NCI-H524 (cell line): ENCODE measurements at regions not wholly inside any gene's neighbourhood (a gene's known extent, or its start where the extent isn't known, plus 50 kb on each side); places are given as distances from the start of the nearest gene placed in this dataset.

Experiments used
- DNase-seq, 2 experiments: peaks; one replicate each; lab custom pipeline; 2025; lab: John Stamatoyannopoulos, UW

DNA sequence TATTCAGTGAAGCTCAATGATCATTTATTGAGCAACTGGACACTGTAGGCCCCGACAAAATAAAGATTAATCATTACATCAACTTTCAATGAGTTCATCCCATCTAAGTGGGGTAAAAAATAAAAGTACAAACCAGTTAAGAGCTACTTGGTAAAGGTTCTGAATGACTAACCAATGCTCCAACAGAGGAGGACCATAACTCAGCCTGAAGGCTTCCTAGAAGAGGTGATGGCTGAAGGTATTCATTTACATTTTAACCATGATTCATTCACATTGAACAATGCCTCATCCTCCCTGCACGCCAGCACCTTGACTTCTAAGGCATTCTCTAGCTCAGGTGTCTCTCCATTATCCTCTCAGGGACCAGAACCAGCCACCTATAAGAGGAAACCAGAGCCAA, 201.4 kb downstream of the ZNF462 start:
- no peak for DNase-seq

DNA sequence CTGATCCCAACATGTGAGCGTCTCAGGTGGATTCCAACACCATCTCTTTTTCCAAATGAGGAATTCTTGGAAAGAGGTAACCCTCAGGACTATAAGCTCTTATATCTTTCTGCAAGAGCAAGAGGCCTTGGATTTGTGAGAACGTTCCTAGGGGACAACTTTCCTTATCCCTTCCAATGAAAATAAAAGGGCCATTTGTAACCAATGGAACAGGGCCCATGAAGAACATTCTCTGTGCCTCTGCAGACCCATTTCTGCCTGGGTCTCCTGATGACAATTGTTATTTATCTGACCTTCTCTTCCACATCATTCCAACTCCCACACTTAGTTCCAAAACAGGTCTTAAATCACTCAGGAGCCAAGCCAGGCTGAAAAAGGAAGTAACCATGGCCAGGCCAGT, 202.6 kb downstream of the ZNF462 start:
- DNase-seq: no peak

DNA sequence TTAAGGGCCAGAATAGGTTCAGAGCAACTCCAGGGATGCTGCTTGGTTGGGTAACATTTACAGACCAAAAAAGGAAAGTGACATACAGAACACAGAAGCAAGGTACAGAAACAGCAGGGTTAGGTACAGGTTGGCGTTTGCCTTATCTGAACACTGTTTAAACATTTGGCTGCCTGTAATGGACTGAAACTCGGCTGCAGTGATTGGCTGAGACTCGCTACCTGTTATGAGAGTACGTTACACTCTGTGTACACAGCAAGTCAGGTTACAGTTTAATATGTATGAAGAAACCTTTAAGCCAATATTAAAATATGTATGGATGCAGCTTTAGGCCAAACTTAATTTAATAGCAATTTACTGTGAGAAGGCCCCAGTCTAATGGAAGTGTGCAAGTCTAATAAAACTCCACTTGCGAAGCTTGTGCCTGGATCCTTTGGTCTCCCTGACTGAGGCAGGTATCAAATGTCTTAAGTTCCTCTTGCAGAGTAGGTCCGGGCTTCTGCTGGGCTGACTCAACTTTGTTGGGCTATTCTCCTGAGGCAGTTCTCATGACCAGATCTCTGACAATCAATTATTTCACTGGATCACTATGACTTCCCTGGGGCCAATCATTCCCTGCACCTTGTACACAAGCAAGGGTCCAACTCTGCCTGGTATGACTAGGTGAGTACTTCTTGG, 204.9 kb downstream of the ZNF462 start:
- DNase-seq: no peak

DNA sequence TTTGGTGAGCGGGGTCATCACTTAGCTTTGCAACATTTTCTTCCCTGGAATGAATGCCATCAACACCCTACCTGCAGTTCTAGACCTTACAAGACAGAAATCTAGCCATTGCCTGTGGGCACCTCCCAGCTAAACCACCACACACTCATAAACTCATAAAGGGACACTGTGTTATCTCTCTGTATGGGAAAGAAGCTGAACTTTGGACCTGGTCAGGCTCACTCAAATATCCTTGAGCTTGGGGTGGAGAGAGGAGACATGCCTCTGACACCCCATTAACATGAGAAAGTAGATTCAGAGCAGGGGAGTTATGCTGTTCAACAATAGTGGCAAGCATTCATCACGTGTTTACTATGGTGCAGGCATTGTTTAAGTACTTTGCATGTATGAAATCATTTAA, 205.6 kb downstream of the ZNF462 start:
- no peak for DNase-seq

DNA sequence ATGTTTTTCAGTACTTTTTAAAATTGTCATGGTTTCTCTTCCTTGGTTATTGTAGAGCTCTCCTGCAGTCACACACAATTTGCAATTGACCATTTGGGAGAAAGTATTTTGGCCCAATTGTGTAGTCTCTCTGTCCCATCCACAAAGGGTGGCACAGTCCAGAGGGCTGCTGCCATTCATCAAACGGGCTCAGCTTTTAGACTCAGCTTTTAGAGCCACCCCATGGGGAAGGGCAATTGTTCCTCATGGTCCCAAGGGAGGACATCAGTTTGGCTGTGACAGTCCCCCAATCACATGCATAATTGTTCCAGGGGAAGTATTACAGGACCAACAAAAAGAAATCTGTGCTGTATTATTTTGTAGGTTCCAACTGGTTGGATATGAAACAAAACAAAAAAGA, 207.6 kb downstream of the ZNF462 start:
- no peak for DNase-seq

DNA sequence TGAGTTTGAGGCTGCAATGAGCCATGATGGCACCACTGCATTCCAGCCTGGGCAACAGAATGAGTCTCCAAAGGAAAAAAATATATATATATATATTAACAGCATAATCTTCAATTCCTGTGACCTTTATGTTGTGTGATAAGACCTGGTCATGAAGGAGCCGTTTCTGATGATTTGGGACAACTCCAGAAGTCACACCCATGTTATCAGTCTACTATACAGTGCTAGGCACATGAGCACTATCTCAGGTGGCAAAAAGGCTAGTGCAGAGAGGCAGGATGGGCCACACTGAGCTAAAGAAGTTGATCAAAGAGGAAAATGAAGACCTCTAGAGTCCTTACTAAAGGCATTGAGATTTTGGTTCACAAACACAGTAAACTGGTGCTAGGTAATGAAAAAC, 205.0 kb upstream of the RAD23B start:
- DNase-seq: no peak

DNA sequence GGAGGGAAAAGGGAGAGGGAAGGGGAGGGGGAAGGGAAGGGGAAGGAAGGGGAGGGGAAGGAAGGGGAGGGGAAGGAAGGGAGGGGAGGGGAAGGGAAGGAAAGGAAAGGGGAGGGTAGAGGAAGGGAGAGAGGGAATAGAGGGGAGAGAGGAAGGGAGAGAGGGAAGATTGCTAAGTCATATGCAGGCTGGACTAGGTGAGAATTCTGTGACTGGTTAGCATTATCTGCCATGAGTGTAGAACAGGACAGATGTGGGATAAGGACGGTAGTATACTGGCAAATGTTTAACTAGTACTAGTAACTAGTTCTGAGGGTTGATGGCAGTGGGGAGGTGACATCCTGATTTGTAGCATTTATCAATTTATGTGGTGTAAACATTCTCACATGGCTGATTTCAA, 203.5 kb upstream of the RAD23B start:
- no peak for DNase-seq

DNA sequence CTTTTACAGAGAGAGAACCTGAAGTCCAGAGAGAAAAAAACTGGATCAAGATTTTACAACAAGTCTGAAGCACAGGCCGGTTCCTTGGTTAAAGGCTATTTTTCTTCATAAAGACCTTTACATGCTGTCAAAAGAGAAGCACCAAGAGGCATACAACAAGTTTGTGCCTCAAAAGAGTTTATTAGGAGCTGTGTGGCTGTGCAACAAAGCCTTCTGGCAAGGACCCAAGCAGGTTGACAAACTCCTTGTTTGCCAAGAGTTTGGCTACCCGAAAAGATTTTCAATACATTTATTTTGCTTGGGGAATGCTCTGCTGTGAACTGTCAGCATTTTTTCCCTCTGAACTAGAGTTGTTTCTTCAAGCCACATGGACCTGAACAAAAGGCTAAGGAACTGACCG, 202.9 kb upstream of the RAD23B start:
- DNase-seq: no peak

DNA sequence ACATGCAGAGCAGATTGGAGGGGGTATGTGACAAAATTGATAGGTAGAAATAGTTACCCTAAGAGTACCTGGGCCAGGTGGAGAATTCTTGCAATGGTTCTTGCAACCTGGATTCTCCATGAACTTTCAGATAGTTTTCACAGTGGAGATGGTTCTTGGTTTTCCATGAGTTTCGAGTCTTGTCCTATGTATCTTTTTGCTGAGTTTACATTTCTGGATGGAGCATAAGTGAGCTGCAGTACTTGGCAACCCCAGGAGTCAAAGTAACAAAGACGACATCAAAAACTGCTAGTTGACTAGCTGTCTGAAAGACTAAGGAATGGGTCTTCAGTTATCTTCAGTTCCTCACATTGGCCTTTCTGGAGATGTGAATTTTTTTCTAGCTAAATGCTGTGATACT, 196.6 kb upstream of the RAD23B start:
- DNase-seq: no peak

DNA sequence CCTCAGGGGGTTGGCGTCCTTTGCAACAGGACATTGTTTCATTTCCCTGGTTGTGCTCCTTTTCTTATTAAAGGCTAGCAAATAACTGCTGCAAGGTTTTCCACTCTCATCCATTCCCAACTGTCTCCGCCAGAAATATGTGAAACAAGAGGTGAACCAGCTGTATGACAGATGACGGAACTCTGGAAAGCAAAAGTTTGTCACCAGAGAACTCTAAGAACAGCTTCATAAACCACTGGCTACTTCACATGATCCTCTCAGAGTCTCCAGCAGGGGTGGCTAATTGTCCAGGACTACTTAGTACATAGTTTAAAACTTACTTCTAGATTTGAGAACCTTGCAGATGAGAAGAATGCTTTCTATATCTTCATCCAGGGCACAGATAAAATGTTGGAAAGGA, 195.9 kb upstream of the RAD23B start:
- no peak for DNase-seq

DNA sequence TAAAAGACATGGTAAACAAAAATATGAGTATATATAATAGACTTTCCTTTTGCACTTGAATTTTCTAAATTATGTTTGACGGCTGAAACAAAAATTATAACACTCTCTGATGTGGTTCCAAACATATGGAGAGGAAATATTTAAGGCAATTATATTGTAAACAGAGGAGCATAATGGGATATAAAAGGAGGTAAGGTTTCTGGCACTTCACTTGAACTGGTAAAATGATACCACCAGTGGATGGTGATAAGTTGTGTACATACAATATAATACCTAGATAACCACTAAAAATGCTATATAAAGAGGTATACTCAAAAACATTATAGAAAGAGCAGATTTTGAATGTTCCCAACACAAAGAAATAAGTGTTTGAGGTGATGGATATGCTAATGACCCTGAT, 192.9 kb upstream of the RAD23B start:
- DNase-seq: no peak

DNA sequence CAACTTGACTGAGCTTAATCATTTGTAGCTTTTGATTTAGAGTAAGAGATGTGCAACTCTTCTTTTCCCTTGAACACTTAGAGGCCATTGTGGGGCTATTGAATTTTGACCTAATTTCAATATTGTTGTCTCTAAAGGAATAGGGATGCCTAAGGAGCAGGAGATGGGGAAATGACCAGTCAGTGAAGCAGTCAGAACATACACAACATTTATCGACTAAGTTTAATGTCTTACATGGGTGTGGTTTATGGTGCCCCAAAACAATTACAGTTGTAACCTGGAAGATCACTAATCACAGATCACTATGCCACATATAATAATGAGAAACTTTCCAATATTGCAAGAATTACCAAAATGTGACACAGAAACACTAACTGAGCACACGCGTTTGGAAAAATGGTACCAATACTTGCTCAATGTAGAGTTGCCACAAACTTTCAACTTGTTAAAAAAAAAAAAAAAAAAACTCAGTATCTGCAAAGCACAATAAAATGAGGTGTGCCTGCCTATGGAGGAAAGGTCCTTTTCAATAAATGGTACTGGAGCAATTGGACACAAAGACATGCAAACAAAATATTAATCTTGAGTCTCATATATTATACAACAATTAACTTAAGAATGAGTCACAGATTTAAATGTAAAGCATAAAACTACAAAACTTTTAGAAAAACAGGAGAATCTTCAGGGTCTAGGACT, 189.6 kb upstream of the RAD23B start:
- no peak for DNase-seq

DNA sequence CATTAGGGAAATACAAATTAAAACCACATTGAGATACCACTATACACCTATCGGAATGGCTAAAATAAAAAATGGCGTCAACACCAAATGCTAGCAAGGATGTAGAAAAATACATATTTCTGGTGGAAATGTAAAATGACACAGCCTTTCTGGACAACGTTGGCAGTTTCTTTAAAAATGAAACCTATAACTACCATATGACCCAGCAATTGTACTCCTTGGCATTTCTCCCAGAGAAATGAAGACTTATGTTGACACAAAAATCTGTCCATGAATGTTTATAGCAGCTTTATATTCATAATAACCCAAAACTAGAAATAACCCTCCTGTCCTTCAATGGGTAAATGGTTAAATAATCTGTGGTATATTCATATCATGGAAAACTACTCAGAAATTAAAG, 188.7 kb upstream of the RAD23B start:
- DNase-seq: no peak

DNA sequence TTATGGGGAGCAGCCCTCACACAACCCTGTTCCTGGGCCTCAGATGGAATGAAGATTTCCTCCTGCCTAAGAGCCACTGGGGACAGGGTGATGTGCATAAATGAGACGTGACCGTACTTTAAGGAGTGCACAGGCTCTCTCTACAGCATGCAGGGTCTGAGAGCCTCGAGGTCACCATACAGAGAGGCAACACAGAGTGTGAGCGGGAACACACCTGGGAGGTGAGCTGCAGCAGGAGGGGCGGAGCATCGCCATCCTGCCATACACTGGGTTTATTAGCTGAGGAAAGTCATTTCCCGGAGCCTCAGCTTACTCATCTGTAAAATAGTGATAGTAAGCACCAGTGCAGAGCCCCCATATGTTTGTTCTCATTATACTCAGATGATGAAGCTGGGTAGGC, 182.5 kb upstream of the RAD23B start:
- DNase-seq: no peak

DNA sequence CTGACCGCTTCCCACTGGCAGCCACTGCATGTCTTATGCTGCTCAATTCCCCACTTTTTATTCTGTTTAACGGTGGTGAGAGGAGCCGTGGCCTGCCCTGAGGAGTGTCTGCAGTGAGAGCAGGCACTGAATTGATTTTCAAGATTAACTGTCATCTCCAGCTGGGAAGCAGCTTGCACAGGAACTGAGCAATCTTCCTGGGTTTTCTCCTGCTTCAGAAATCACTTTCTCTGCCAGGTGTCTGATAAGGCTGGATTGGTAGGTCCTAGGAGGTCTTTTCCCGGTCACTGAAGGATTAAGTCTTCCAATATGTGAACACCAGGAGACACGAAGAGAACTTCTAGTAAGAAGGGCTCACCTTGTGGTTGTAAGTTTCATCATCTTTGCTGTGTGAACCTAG, 181.1 kb upstream of the RAD23B start:
- peak in 1 of 2 experiments; percentile 55 for DNase-seq

DNA sequence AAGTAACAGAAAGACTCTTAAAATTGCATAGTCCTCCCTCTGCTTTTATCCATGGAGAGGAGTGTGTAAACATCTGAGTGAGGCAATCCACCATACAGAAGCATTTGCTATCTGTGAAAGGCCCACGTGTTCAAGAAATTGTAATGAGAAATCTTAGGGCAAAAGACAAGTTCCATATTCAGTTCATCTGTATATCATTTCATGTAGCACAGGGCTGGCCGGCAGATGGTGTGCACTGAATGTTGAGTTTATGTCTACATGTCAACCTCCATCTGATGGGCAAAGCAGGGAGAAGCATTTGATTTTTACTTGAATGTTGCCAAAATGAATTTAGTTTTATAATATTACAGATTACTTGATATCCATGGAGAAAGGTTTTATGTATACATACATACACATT, 179.5 kb upstream of the RAD23B start:
- peak in 1 of 2 experiments; percentile 48 for DNase-seq

DNA sequence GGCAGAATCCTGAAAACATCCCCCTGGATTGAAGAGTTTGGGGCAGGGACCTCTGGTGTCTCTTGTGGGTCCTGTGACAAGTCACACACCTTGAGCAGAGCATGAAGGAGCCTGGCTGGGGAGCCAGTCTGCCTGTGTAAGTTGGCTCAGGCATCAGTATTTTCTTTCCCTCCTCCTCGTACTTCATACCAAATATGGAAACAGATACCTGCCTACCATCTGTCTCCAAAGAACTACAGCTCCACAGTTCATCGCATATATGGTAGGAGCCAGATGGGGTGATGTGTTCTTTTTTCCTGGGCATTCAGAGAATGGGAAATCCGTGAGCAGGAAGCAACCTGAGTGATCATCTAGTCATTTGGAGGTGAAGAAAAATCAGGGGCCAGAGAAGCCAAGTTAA, 177.3 kb upstream of the RAD23B start:
- DNase-seq: peak; percentile 81 to 96

DNA sequence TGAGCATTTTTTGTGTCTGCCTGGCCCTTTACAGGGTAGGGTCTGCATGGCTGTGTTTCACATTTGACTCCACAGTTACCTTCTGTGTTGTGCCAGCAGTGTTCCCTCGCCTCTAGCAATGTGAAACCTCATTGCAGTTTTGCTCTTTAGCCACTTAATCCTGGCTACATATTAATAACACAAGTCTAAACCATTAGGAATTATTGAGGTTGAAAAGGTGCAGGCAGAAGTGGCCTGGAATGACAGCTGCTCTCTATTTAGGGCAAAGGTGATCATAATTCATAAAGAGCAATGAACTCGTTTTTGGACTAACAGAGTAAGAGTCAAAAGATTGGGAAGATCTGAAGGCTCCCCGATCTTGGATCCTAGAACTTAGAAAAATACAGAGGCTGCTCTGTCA, 176.7 kb upstream of the RAD23B start:
- peak; percentile 27 to 66 for DNase-seq

DNA sequence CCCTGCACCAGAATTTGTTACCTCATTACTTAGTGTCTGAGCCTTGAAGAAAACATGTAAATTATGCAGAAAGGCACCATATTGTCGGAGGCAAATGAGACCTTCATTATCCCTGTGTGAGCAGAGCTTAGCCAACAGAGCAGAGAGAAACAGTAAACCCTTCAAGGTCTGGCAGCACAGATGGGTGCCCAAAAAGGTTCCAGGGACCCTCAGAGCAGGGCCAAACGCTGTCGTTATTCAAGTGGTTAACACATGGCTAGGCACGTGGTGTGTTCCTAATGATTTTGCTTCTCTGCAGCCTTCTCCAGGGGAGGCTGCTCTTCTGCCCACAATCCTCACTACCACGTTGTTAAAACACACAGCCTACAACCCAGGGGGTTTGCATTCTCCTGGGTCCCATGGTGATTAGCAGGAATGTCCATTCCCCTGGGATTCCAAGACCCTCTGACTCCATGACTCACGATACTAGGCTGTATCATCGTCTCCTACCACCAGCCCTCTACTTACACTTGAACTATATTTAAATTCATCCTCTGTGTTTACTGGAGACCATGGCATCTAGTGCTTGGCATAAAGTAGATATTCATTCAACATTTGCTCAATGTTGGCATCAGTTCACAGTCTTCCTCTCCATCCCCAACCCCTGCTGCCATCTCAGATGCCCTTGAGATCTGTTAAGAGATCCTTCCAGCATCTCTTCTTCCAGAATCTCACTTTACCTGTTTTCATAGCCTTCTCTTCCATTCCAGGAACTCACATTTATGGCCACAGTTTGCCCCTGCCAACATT, 174.5 kb upstream of the RAD23B start:
- DNase-seq: peak; percentile 77 to 95

DNA sequence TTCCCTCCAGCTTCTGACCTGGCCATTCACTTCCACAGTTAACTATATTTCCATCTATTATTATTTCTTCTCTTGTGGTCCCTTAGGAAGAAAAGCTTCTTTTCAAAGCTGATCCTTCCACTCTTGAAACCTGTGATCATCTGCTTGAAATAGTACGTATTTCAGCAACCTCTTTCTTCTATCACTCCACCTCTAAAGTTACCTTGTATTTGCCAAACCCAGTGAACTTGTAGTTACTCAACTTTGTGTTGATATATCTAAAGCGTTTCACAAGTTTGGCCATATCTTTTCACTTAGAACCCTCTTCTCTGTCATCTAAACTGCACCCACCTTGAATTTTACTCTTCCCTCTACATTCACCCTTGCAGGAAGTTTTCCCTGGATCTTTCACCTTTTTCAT, 173.8 kb upstream of the RAD23B start:
- no peak for DNase-seq

DNA sequence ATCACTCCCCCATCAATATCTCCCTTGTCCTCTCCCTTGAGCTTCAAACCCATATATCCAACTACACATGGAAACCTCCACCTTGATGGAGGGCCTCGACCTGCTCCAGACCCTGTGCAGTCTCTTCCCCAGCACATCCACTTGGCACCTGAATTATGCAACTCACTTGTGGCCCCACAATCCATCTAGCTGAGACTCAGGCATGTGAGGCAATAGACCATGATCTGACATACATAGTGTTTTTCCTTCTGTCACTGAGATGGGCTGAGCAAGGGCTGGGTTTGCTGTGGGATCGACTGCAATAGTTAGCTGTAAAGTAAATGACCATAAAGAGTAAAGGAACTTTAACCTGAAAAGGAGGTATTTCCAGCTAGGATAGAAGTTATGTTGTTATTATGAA, 172.9 kb upstream of the RAD23B start:
- DNase-seq: no peak

DNA sequence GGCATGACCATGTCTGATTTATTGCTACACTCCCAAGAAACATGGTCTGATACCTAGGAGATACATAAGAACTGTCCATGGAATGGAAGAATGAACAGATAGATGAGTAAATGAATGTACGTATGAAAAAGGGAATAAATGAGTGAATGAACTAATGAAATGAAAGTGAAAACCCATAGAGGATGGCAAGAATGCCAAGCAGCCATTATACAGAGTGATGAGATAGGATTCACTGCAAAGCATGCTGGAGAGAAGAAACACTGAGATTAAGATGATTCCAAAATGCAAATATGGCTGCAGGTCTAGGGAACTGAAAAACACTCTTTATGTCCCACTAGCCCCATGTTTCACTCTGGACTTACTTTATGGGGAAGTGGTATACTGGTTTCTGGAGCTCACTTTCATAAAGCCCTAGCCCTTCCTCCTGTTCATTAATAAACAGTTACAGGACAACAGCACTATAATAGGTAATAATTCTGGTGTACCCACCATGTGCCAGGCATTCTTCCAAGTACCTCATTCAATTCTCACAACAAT, 170.3 kb upstream of the RAD23B start:
- no peak for DNase-seq
